ENCODE measurements at regions not wholly inside any gene's neighbourhood (a gene's known extent, or its start where the extent isn't known, plus 50 kb on each side); places are given as distances from the start of the nearest gene placed in this dataset.

DNA sequence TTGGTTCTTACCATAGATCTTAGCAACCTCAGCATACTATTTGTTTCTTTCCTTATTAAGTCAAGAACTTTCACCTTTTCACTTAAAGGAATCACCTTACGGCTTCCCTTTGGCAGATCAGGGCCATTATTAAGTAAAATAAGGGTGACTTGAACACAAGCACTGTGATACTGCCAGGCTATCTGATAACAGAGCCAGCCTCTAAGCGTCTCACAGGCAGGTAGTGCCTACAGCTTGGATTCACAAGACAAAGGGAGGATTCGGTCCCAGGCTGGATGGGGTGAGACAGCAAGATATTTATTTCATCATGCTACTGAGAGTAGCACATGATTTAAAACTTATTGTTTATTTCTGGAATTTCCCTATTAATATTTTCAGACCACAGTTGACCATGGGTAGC is 218.6 kb downstream of the FOXO1 start:
- no peaks in the 10 kb centered on the region for H3K36me3 ChIP-seq (ENCODE audit: insufficient read depth, low read length)
- H3K27ac ChIP-seq (ENCODE audit: low read depth, low read length): no peak overlapping the region
- no peak overlapping the region for H3K4me3 ChIP-seq (ENCODE audit: low read depth, low read length)
- H2AFZ ChIP-seq (ENCODE audit: low read length, unreplicated experiment): no peak overlapping the region
- no peaks in the 10 kb centered on the region for H3K27me3 ChIP-seq (ENCODE audit: insufficient read depth, low read length)
- no peaks in the 10 kb centered on the region for H3K4me1 ChIP-seq (ENCODE audit: control insufficient read depth, insufficient read depth, low read length, unreplicated experiment)
- H3K79me2 ChIP-seq (ENCODE audit: control insufficient read depth, insufficient read depth, low read length, unreplicated experiment): no peaks in the 10 kb centered on the region

DNA sequence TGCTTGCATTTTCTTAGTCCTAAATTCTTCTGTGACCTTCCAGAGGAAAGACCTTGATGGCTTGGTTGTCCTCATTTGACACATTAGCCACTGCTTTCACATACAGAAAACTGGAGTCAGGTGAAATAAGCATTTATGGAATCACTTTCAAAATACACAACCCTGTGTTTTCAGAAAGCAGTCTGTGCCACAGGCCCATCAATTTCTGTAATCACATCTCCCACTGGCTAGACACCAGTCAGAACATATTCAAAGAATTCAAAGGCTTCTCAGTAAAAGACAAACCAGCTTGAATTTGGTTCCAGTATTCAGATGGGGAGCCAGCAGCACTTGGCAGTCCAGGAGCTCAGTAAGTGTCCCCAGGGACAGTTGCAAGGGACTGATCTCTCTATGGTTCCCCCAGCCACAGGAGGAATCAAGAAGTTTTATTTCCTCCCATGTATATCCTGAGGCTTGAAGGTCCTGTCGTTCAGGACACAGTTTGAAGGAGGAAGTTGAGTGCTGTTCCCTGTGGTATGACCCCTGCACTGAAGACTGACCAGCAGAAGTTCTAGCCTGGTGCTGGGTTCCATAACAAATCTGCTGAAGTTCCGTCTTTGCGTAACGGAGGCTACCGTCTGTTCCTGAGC is 214.3 kb downstream of the FOXO1 start:
- H3K27me3 ChIP-seq (ENCODE audit: insufficient read depth, low read length): no peaks in the 10 kb centered on the region
- no peak overlapping the region for H2AFZ ChIP-seq (ENCODE audit: low read length, unreplicated experiment)
- no peak overlapping the region for H3K27ac ChIP-seq (ENCODE audit: low read depth, low read length)
- H3K4me1 ChIP-seq (ENCODE audit: control insufficient read depth, insufficient read depth, low read length, unreplicated experiment): peaks cover 6% of the 10 kb centered on the region
- no peak overlapping the region for H3K4me3 ChIP-seq (ENCODE audit: low read depth, low read length)
- H3K79me2 ChIP-seq (ENCODE audit: control insufficient read depth, insufficient read depth, low read length, unreplicated experiment): no peaks in the 10 kb centered on the region
- H3K36me3 ChIP-seq (ENCODE audit: insufficient read depth, low read length): no peaks in the 10 kb centered on the region

DNA sequence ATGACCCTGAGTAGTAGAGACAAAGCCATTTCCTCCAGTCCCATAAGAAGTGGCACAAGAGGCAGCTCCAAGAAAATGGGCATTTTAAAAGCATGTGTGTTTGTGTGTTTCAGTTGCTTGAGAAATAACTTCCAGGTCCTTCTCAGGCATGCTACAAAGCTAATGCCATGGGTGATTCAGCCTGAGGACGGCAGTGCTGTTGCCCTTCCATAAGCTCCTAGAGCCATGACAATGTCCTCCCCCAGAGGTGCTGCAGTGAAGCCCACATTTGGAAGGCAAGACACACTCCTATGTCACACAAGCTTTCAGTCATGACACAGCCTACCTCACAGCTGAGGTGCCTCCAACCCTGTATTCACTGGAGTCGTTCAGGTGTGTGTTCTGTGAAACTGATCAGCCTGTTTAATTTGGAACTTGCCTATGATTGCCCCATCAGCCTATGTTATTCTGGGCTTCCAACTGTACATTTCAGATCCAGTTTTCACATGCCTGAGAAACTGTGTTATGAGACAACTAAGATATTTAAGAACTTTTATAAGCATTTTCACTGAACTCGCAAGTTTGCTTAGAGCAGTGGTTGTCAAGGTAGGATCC is 213.6 kb downstream of the FOXO1 start:
- no peak overlapping the region for H3K4me3 ChIP-seq (ENCODE audit: low read depth, low read length)
- no peak overlapping the region for H2AFZ ChIP-seq (ENCODE audit: low read length, unreplicated experiment)
- no peaks in the 10 kb centered on the region for H3K27me3 ChIP-seq (ENCODE audit: insufficient read depth, low read length)
- no peaks in the 10 kb centered on the region for H3K36me3 ChIP-seq (ENCODE audit: insufficient read depth, low read length)
- no peaks in the 10 kb centered on the region for H3K79me2 ChIP-seq (ENCODE audit: control insufficient read depth, insufficient read depth, low read length, unreplicated experiment)
- H3K27ac ChIP-seq (ENCODE audit: low read depth, low read length): no peak overlapping the region
- peaks cover 6% of the 10 kb centered on the region for H3K4me1 ChIP-seq (ENCODE audit: control insufficient read depth, insufficient read depth, low read length, unreplicated experiment)

DNA sequence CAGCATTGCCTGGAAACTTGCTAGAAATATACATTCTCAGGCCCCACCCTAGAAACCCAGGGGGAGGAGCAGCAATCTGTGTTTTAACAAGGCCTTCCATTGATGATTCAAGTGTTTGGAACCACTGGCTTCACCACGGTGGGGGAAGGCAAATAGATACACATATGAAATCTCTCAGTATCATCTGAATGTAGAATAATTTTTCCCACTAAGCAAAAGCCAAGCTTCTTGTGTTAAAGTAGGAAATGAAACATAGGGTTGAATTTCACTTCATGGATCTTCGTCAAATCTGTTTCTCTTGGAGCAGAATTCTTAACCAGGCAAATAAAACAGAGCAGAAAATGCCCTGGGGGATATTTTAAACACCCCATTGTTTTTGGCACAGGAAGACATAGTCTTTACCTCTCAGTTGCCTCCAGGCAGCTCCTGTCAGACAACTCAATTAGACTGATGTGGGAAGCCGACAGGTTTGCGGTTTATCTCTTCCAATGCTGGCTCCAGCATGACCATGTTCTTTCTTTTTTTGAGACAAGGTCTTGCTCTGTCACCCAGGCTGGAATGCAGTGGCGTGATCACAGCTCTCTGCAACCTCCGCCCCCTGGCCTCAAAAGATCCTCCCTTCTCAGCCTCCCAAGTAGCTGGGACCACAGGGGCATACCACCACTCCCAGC is 213.0 kb downstream of the FOXO1 start:
- no peaks in the 10 kb centered on the region for H3K27me3 ChIP-seq (ENCODE audit: insufficient read depth, low read length)
- H3K27ac ChIP-seq (ENCODE audit: low read depth, low read length): no peak overlapping the region
- peaks cover 6% of the 10 kb centered on the region for H3K4me1 ChIP-seq (ENCODE audit: control insufficient read depth, insufficient read depth, low read length, unreplicated experiment)
- H2AFZ ChIP-seq (ENCODE audit: low read length, unreplicated experiment): no peak overlapping the region
- H3K79me2 ChIP-seq (ENCODE audit: control insufficient read depth, insufficient read depth, low read length, unreplicated experiment): no peaks in the 10 kb centered on the region
- no peak overlapping the region for H3K4me3 ChIP-seq (ENCODE audit: low read depth, low read length)
- no peaks in the 10 kb centered on the region for H3K36me3 ChIP-seq (ENCODE audit: insufficient read depth, low read length)

DNA sequence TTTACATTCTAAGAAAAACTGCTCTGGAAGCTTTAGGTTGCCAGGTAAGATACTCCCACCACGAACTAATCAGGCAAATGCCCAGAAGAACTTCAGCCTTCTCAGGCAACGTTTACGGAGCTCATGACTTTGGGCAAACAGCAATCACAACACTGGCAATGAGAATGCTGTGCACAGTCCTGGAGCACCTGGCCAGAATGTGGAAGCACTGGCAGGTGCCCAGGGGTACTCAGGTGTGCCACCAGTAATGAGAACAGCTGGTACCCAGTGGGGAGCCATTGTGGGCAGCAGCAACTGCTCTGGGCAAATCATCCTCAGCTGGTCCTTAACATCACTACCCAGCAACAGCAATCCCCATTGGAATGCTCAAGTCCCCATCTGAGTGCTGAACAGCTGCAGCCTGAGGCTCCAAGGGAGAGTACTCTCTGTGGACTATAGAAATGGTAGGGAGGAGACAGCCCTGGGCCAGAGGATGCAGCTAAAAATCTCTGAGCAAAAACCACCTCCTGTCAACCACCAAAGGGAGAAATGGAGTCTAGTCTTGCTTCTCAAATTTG is 210.0 kb downstream of the FOXO1 start:
- Histone ChIP-seq H2AFZ (ENCODE audit: low read length, unreplicated experiment) (no peak overlapping the region), H3K27ac (ENCODE audit: low read depth, low read length) (no peak overlapping the region), H3K79me2 (ENCODE audit: control insufficient read depth, insufficient read depth, low read length, unreplicated experiment) (no peaks in the 10 kb centered on the region), H3K27me3 (ENCODE audit: insufficient read depth, low read length) (no peaks in the 10 kb centered on the region), H3K4me3 (ENCODE audit: low read depth, low read length) (no peak overlapping the region), H3K4me1 (ENCODE audit: control insufficient read depth, insufficient read depth, low read length, unreplicated experiment) (peaks cover 6% of the 10 kb centered on the region), H3K36me3 (ENCODE audit: insufficient read depth, low read length) (no peaks in the 10 kb centered on the region)

DNA sequence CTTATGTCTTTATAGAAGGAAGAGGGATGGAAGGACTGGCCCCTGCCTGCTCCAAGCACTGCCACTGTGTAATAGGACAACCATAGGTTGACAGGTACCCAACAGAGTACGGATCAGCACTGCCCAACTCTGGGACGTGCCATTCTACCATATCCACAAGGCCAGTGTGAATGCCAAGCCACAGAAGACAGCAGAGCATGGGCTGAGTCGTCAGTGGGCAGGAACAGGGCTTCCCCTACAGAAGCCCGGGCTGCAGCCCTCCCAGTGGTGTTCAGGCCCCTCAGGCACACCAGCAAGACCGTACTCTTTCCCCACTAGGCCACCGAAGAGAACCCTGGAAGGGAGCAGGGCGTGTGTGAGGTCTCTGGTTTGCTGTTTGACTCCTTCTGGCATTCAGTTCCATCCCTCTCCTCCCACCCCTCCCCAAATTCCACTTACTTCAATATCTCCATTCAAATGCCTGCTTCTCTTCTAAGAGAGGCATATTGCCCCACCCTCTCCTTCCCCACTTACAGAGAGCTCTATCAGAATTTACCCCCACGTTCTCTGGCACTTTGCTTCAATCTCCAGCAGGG is 209.4 kb downstream of the FOXO1 start:
- H3K79me2 ChIP-seq (ENCODE audit: control insufficient read depth, insufficient read depth, low read length, unreplicated experiment): no peaks in the 10 kb centered on the region
- no peak overlapping the region for H2AFZ ChIP-seq (ENCODE audit: low read length, unreplicated experiment)
- H3K36me3 ChIP-seq (ENCODE audit: insufficient read depth, low read length): no peaks in the 10 kb centered on the region
- peaks cover 6% of the 10 kb centered on the region for H3K4me1 ChIP-seq (ENCODE audit: control insufficient read depth, insufficient read depth, low read length, unreplicated experiment)
- H3K27me3 ChIP-seq (ENCODE audit: insufficient read depth, low read length): no peaks in the 10 kb centered on the region
- H3K4me3 ChIP-seq (ENCODE audit: low read depth, low read length): no peak overlapping the region
- no peak overlapping the region for H3K27ac ChIP-seq (ENCODE audit: low read depth, low read length)

DNA sequence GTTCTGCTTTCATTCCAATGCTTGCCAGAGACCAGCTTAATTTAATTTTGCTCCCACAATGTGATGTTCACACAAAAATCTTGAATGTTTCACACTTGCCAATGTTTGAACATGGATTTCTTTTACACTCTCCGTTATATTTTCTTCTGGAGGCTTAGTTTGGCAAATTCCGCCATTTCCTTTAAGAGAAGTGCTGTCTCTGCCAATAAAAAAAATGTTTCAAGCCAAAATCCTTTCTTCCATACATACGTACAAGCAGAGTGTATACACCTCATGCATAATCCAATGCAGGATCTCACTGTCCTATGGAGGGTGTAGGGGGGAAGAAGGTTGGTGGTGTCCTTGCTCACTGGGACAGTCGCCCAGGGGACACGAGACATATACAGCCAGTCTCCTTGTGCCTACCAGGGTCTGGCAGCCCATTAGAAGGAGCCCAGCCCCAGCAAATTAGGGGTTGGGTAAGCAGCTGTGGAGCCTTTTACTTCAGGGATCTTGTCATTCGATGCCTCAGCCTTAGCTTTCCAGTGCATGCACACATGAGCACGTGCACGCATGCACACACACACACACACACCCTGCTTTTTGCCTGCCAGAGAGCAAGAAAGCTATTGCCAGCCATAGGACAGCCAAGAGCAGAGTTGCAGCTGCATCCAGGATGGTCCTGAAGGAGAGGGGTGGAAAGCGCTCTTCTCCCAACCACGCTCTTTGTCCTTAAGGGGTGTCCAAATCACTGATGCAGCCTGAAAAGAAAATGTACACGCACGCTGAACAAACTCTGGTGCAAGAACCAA is 208.3 kb downstream of the FOXO1 start:
- H3K4me1 ChIP-seq (ENCODE audit: control insufficient read depth, insufficient read depth, low read length, unreplicated experiment): peaks cover 5% of the 10 kb centered on the region
- H3K36me3 ChIP-seq (ENCODE audit: insufficient read depth, low read length): no peaks in the 10 kb centered on the region
- no peaks in the 10 kb centered on the region for H3K79me2 ChIP-seq (ENCODE audit: control insufficient read depth, insufficient read depth, low read length, unreplicated experiment)

DNA sequence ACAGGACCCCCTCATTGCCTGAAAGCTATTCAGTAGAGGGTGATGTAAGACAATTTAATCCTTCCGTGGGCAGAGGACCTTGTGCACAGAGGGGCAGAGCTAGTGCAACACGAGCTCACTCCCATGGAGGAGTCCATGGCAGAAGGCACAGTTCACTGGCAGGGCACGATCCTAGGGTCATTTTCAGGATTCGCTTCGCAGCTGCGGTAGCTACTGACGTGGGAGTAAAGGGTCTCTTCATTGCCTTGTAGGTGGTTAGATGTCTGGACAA is 207.8 kb downstream of the FOXO1 start:
- Histone ChIP-seq H3K79me2 (ENCODE audit: control insufficient read depth, insufficient read depth, low read length, unreplicated experiment) (no peaks in the 10 kb centered on the region), H3K36me3 (ENCODE audit: insufficient read depth, low read length) (no peaks in the 10 kb centered on the region), H3K27me3 (ENCODE audit: insufficient read depth, low read length) (no peaks in the 10 kb centered on the region), H3K4me1 (ENCODE audit: control insufficient read depth, insufficient read depth, low read length, unreplicated experiment) (no peaks in the 10 kb centered on the region), H2AFZ (ENCODE audit: low read length, unreplicated experiment) (no peak overlapping the region), H3K4me3 (ENCODE audit: low read depth, low read length) (no peak overlapping the region), H3K27ac (ENCODE audit: low read depth, low read length) (no peak overlapping the region)

More for the DNA sequence above, 208.3 kb downstream of the FOXO1 start:
- Histone ChIP-seq H3K4me3 (ENCODE audit: low read depth, low read length) (no peak overlapping the region), H3K27me3 (ENCODE audit: insufficient read depth, low read length) (no peaks in the 10 kb centered on the region), H2AFZ (ENCODE audit: low read length, unreplicated experiment) (no peak overlapping the region), H3K27ac (ENCODE audit: low read depth, low read length) (no peak overlapping the region)

DNA sequence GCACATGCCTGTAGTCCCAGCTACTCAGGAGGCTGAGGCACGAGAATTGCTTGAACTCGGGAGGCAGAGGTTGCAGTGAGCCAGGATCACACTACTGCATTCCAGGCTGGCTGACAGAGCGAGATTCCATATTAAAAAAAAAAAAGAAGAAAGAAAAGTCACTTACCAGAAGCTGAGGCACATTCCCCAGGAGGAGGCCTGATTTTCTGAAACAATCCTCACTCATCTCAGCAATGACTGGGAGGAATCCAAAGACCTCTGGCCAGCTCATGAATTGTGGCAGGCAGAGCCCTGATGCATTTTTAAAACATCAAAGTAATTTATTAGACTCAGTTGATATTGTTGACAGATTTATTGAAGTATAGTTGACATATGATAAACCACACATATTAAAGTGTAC is 206.3 kb downstream of the FOXO1 start:
- H3K4me1 ChIP-seq (ENCODE audit: control insufficient read depth, insufficient read depth, low read length, unreplicated experiment): no peaks in the 10 kb centered on the region
- H3K27ac ChIP-seq (ENCODE audit: low read depth, low read length): no peak overlapping the region
- H3K79me2 ChIP-seq (ENCODE audit: control insufficient read depth, insufficient read depth, low read length, unreplicated experiment): no peaks in the 10 kb centered on the region
- H3K36me3 ChIP-seq (ENCODE audit: insufficient read depth, low read length): no peaks in the 10 kb centered on the region
- H3K4me3 ChIP-seq (ENCODE audit: low read depth, low read length): no peak overlapping the region
- no peaks in the 10 kb centered on the region for H3K27me3 ChIP-seq (ENCODE audit: insufficient read depth, low read length)
- no peak overlapping the region for H2AFZ ChIP-seq (ENCODE audit: low read length, unreplicated experiment)

DNA sequence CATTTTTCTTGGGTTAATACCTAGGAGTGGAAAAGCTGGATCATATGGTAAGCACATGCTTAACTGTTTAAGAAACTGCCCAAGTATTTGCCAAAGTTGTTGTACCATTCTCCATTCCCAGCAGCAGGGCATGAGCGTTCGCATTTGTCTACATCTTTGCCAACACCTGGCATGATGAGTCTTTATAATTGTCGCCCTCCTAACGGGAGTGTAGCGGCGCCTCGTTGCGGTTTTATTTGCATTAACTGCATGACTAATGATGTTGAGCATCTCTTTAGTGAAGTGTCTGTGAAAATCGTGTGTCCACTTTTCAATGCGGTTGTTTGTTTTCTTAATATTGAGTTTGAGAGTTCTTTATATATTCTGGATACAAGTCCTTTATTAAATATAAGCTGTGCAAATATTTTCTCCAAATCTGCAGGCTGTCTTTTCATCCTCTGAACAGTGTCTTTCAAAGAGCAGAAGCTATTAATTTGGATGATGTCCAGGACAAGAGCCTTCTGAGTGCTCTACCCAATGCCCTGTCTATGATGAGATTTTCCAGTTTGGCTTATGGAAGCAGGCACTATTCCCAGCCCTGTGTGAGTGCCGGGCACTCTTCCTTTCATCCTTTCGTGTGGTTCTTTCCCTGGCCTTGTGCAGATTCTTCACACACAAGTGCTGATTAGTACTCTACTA is 202.0 kb downstream of the FOXO1 start:
- H3K4me1 ChIP-seq (ENCODE audit: control insufficient read depth, insufficient read depth, low read length, unreplicated experiment): no peaks in the 10 kb centered on the region
- no peaks in the 10 kb centered on the region for H3K36me3 ChIP-seq (ENCODE audit: insufficient read depth, low read length)
- no peak overlapping the region for H3K27ac ChIP-seq (ENCODE audit: low read depth, low read length)
- no peak overlapping the region for H3K4me3 ChIP-seq (ENCODE audit: low read depth, low read length)
- H3K27me3 ChIP-seq (ENCODE audit: insufficient read depth, low read length): no peaks in the 10 kb centered on the region
- H2AFZ ChIP-seq (ENCODE audit: low read length, unreplicated experiment): no peak overlapping the region
- H3K79me2 ChIP-seq (ENCODE audit: control insufficient read depth, insufficient read depth, low read length, unreplicated experiment): no peaks in the 10 kb centered on the region
